DMS114 treated with DMSO at 0.1 percent for 48 hours (cell line): ENCODE measurements at regions not wholly inside any gene's neighbourhood (a gene's known extent, or its start where the extent isn't known, plus 50 kb on each side); places are given as distances from the start of the nearest gene placed in this dataset.

Source experiments
- DNase-seq: peaks from one replicate; lab custom pipeline; 2025; ENCODE audit not compliant: unreplicated experiment; lab: John Stamatoyannopoulos, UW

DNA sequence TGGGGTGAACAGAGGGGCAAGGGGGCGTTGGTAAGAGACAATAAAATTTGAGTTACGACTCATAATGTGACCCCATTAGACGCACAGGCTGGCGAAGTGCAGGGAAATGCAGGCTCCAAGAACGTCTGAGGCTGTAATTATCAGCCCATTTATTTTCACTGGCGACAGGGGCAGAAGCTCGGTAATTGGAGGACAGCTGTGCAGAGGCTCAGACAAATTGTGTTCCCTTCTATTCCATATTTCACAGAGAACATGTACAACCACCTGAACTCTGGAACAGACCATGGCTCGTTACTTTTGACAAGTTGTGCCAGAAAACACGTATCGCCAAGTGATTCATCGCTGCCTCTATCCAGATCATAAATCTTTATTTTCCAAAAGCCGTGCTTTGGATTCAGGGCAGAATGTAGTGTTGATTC lies 137.3 kb upstream of the FRMD4A start:
- DNase-seq, result no peak

DNA sequence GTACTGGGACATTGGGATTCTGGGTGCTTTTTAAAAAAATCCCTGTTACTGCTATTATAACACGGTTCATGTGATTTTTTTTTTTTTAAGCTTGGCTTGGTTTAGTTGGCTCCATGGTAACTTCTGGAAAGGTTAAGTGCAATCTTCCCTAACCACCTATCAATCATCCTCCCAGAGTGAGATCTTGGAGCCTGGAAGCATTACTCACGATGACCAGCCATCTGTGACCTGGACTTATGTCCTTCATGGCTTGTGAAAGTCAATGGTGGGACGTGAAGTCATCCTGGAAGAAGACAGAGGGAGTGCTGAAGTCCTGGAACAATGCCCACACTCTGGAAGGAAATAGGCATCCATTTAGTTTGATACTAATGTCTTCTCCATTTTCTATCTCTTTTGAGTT lies 135.5 kb upstream of the FRMD4A start:
- no peak for DNase-seq

DNA sequence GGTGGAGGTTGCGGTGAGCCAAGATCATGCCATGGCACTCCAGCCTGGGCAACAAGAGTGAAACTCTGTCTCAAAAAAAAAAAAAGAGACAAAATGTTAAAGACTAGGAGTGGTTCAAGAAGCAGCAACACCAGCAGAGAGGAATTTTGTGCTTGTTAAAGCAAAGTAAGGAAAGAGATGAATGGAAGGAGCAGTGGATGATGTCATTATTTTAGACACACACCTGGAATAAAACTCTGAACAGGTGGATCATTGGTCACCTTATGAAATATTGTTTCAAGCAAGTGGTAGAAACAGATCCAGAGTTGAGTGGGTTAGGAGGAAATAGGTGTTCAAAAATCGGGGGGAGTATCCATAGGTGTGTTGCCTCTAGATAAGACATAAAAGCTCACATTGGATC lies 129.7 kb upstream of the FRMD4A start:
- no peak for DNase-seq

DNA sequence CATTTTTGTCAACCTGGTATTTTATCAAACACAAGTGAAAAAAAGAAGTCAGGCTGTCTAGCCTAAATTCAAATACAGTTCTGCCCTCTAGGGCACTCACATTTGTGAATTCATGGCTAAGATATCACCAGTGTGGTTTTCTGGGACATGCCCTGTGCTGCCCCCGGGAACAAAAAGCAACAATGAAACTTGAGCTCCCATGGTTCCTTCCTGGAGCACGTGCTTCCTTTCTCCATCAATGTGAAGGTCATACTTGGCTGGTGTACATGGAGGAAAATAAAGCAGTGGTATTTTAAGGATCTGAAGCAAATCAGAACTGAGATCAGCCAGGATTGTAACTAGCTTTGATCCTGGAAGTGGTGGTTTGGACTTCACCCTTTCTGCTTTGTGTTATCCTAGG lies 128.9 kb upstream of the FRMD4A start:
- DNase-seq, result no peak

DNA sequence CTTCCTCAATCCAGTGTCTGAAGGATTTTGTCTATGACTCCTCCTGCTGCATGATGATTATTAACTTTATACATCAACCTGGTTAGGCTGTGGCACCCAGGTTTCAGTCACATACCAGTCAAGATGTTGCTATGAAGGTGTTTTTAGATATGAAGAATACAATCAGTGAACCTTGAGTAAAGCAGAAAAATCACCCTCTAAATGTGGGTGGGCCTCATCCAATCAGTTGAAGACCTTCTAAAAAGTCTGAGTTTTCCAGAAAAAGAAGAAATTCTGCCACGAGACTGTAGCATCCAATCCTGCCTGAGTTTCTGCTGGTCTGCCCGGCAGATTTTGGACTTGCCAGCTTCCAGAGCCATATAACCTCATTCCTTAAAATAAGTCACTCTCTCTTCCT lies 126.1 kb upstream of the FRMD4A start:
- DNase-seq, result no peak

DNA sequence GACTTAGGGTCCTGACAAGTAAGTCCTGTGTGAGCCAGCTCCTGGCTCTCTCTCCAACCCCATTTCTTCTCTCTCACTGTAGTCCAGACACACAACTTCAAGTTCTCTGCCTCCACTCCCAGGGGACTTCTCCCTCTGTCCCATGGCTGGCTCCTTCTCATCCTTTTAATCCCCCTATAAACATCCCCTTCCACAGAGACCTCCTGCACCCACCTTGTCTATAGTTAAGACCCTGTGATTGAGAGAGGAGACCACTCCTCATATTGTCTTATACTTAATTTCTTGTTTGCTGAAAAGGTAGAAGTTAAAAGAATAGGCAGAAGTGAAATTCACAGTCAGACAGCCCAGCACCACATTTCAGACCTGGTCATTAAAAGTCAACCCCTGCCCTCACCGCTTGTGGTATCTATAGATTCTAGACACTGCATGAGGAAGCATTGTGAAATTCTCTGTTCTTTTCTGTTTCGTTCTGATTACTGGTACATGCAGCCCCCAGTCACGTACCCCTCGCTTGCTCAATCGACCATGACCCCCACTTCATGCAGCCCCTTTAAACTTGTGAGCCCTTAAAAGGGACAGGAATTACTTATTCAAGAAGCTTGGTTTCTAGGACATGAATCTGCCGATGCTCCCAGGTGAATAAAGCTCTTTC lies 125.6 kb upstream of the FRMD4A start:
- no peak for DNase-seq

DNA sequence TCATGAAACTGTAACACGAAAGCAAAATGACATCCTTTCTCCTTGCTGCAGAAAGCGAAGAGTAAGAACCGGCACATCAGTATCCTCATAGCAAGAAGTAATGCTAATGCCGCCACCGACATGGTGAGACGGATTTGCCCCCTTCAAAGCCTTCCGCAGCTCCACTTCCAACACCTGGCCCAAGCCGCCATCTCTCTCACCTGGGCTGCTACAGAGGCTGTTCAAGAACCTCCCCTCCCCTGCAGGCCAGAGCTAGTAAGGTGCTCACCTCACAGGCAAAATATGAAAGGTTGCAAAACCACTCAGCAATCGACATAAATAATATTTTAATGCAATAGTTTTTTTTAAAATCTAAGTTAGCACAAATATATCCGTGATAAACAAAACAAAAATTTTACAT lies 123.9 kb upstream of the FRMD4A start:
- DNase-seq, result no peak

DNA sequence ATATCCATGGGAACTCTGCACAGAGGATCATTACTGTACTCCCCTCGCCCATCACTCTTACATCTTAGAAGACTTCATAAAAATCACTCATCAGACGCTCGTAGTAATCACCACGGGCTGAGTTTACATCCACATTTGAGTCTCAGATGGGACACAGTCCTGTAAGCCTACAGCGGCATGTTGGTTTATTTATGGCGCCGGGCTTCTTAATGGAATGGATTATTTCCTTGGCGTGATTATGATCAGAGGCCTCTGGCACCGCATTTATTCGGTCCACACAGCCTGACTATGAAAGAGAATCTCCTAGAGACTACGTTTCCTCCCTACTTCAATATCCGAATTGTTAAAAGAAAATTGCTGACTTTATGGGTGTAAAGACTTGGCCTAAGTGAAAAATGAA lies 123.5 kb upstream of the FRMD4A start:
- DNase-seq, result no peak

DNA sequence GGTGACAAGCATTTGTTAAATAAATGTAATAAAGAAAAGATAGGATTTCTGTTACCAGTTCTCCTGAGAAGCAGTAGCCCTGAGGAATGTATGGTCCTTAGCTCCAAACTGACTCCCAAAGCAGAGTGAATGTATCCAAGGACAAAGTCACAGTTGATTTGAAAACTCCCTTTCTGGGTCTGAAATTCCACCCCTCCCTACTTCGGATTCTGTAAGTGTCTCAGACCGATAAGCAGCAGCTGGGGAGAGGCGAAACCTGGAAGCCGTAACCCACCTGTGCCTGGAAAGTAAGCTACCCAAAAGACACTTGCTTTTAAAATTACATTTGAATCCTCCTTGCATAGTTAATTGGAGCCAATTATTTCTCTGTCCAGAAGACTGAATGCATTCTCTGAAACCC lies 122.9 kb upstream of the FRMD4A start:
- DNase-seq, result no peak

DNA sequence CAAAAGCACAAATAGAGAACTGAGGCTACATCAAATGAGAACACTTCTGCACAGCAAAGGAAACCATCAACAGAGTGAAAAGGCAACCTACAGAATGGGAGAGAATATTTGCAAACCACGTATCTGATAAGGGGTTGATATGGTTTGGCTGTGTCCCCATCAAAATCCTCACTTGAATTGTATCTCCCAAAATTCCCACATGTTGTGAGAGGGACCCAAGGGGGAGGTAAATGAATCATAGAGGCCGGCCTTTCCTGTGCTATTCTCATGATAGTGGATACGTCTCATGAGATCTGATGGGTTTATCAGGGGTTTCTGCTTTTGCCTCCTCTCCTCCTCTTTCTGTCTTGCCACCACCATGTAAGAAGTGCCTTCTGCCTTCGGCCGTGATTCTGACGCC lies 120.6 kb upstream of the FRMD4A start:
- no peak for DNase-seq

DNA sequence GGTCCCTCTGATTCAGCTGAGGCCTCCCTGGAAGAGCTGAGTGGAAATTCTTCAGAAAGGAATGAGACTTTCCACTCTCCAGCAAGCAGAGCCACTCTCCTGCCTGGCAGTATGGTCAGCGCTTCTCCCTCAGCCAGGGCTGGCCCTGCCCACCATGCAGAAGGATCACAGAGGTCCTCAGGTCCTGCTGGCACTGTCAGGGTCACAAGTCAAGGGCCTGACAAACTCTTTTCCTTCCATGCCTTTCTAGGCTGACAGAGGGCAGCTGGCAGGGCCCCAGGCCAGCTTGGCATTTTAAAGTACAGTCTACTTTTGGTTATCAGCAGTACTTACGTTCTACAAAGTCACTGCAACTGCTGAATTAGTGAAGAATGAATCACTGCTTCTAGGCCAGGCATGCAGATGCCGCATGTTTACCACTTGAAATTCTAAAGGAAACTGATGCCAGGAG lies 119.3 kb upstream of the FRMD4A start:
- no peak for DNase-seq

DNA sequence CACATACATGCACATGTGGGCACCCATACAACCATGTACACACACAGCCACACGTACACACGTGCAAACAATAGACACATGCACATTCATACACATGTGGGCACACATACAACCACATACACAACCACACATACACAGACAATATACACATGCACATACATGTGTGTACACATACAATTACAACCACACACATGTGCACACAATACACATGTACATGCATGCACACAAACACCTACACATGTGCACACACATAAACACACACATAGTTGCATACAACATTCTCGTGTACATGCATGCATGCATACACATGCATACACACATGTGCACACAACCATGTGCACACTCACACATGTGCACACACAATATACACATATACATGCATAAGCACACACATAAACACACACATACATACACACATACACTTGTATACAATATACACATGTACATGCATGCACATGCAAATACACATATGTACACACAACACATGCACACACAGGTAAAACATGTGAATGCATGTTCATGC lies 118.6 kb upstream of the FRMD4A start:
- no peak for DNase-seq

DNA sequence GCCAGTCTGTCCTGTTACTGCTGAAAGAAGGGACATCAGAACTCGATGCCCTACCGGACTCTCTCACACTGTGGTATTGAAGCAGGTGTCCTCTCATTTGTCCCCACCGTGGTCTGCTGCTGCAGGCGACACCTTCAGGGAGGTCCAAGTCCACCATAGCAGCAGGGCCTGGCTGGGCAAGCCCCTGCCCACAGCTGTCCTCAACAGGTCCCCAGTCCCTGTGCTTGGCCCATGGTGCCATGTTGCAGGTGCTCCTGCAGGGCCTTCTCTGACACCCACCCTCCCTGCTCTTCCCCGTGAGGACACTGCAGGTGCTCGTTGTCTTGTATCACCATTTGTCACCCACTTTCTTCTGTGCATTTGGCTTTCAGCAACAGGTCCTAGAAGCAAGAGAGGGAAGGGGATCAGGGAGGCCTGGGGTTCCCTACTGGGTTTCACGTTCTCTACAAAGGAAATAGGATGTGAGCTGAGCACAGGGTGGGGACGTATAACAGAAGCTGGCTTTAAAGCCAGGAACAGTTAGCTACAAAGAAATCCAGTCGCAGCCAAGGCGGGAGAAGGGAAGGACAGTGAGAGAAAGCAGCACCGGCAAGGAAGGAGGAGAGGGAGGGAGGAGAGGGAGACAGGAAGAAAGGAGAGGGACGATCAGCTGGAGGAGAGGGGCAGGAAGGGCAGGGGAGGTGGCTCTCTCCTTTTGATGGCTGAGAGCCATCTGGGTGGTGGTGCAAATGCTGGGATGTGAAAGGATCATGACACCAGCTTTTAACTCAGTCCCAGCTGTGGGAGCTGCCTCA lies 117.7 kb upstream of the FRMD4A start:
- DNase-seq, result no peak

DNA sequence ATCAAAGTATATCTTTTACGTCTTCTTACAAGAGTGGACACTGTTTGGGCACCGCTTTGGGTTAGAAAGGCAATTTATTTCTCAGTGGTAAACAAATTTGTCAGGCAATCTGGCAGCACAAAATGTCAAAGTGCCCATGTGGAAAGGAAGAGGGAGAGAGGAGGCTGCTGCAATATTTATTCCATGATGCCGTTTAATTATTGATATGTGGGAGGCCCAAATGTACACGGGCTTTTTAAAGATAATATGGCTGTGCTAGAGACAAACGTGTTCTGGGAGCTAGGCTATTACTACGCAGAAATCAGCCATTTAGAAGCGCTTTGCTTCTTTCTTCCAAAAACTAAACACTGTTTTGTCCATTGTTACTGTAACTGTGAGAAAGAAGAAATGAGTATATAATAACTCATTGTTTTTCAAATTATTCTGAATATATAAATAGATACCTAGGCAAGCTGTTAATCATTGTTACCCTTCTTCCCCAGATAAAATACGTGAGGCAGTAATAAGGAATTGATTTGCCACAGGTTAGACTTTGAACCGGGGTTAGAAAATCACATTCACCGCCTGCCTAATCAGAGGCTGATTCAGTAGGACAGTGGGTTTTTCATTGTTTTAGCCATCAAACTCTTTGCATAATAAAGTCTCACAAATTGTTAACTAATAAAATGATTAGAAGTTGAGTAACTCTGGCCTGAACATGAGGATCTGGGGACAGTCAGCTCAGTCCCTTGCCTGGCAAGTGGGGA lies 116.5 kb upstream of the FRMD4A start:
- no peak for DNase-seq

DNA sequence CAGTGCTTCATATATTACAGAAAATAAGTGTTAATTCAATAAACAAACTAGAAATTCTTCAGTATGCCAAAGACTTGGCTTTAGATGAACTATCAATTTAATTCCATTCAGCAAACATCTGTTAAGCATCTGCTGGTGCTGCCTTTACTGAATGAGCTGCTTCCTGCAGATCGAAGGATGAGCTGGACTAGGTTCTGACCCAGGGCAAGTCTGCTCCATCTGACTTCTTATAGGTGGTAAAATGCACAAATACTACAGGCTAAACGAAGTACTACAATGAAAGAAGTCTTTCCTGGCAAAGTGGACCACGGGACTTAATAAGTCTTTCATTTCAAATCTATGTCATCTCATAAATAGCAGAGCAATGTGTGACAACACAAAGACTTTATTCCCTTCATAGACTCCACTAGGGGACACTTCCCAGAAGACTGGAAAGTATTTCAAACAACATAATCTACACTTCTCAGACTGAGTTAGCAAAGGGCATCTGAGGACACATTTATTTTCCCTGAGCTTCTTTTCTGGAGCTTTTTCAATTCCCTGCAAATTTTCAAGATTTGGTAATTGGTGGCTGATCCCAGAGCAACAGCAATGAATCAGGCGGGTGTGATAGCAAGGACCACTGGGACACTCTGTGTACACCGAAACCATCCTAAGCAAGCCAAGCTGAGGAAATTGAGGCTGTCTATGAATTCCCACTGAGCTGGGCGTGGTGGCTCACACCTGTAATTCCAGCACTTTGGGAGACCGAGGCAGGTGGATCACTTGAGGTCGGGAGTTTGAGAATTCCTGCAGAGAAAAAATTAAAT lies 108.9 kb upstream of the FRMD4A start:
- no peak for DNase-seq

DNA sequence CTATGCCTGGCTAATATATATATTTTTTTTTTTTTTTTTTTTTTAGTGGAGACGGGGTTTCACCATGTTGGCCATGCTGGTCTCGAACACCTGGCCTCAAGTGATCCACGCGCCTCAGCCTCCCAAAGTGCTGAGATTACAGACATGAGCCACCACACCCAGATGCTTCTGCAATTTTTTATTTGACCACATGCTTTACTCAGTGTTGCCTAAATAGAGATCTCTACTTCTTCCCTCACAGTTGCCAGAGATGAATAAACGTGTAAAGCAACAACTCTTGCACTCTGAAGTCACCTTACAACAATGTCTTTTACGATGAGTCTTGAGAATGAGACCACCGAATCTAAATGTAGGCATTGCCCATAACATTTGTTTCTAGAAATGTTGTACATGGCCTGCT lies 107.9 kb upstream of the FRMD4A start:
- DNase-seq, result no peak

DNA sequence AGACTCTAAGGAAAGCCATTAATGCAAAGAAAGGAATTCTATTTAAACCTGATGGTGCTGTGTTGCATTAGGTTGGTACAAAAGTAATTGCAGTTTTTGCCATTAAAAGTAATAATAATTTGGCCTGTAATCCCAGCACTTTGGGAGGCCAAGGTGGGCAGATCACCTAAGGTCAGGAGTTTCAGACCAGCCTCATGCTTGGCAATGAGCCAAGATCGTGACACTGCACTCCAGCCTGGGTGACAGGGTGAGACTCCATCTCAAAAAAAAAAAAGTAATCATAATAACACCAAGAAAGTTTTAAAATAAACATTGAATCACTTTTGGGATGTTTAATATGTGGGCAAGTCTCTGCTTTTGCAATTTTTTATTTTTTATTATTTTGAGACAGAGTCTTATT lies 107.3 kb upstream of the FRMD4A start:
- no peak for DNase-seq

DNA sequence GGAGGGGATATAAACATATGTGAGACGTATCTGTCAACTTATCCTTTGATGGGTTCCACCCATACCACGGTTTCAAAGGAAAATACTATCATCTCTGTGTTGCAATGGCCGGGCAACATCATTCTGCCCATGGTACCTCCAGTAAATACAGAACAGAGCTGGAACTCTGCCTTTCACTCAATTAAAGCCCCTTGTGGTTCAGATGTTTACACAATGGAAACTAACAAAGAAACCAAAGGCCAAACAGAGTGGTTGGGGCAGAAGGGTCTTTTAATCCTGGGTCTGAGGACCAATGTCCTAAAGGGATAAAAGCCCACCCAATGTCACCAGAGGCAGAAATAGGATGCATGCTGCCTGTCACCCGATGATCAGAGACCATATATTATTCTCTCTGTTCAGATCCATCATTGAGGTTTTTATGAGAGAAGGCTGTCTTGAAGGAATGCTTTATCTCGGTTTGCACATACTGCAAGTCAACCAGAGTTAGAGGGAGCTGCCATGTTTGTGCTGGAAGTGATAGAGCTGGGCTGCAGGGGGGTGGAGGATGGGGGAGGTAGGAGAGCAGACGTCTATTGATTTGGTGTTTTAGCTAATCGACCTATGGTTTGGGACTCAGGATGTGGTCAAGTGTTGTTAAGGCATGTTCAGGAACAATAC lies 105.4 kb upstream of the FRMD4A start:
- no peak for DNase-seq

DNA sequence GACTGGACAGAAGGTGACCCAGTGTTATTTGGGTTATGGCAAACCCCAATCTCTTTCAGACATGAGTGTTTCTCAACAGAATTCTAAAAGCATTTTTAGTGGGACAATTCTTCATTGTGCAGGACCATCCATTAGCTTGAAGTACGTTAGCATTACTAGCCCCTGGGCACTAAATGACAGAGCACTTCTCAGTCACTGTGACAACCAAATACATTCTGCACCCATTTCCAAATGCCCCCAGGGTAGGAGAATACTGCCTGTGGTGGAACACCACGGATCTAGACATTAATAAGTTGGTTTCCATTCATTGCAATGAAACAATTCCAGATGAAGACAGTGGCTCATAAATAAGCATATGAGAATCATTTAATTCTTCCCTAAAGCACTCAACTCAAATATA lies 102.4 kb upstream of the FRMD4A start:
- DNase-seq, result no peak

DNA sequence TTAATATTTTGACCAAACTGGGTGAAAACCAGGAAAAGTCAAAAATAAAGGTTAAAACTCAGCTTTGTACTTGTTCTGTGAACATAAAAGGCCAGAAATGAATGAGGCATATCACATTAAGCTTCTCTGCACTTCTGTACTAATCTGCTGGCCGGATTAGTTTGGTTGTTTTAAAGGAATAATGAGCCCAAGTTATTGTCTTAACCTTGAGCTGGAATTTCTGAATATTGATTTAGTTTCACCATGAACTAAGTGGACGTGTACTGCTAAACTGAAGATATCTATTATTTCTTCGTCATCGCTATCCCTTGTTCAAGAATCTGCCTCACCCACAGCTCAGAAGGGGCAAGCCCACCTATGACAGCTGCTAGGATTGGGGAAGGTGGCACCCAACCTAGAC lies 101.1 kb upstream of the FRMD4A start:
- no peak for DNase-seq
